ENCODE measurements at regions not wholly inside any gene's neighbourhood (a gene's known extent, or its start where the extent isn't known, plus 50 kb on each side); places are given as distances from the start of the nearest gene placed in this dataset.
A peak's percentile ranks its signal among the peaks of the same experiment; 100 is the strongest.

- DNase-seq (ENCODE audit: low spot score), result no peak
- no peak for ATAC-seq
- intact Hi-C loops (cut with DNase I), result no loop called here
Observed at GRCh38 chr14:86052868-86053267, 522.9 kb downstream of the FLRT2 start.

GRCh38 chr14:86050757-86051156 lies 520.8 kb downstream of the FLRT2 start:
- intact Hi-C loops (cut with DNase I), result no loop called here
- no peak for ATAC-seq
- DNase-seq (ENCODE audit: low spot score), result no peak

- intact Hi-C loops (cut with DNase I), result no loop called here
- no peak for DNase-seq (ENCODE audit: low spot score)
- ATAC-seq, result no peak
Observed at GRCh38 chr14:86050072-86050683, 520.2 kb downstream of the FLRT2 start.

GRCh38 chr14:86039176-86039575 lies 509.2 kb downstream of the FLRT2 start:
- DNase-seq (ENCODE audit: low spot score) (no peak), ATAC-seq (peak; percentile 83)
- intact Hi-C loops (cut with DNase I), result no loop called here

GRCh38 chr14:86038387-86039042 lies 508.6 kb downstream of the FLRT2 start:
- DNase-seq (ENCODE audit: low spot score), result no peak
- intact Hi-C loops (cut with DNase I), result no loop called here
- peak; percentile 78 for ATAC-seq

- ATAC-seq (no peak), DNase-seq (ENCODE audit: low spot score) (no peak)
- intact Hi-C loops (cut with DNase I), result no loop called here
Observed at GRCh38 chr14:86035882-86036281, 505.9 kb downstream of the FLRT2 start.

- ATAC-seq, result no peak
- intact Hi-C loops (cut with DNase I), result no loop called here
- no peak for DNase-seq (ENCODE audit: low spot score)
Observed at GRCh38 chr14:86027990-86028389, 498.0 kb downstream of the FLRT2 start.

GRCh38 chr14:86027144-86027543 lies 497.2 kb downstream of the FLRT2 start:
- DNase-seq (ENCODE audit: low spot score) (no peak), ATAC-seq (no peak)
- intact Hi-C loops (cut with DNase I), result no loop called here

GRCh38 chr14:86022031-86022629 lies 492.2 kb downstream of the FLRT2 start:
- ATAC-seq, result peak; percentile 45
- DNase-seq (ENCODE audit: low spot score), result no peak
- intact Hi-C loops (cut with DNase I), result no loop called here

- ATAC-seq (no peak), DNase-seq (ENCODE audit: low spot score) (no peak)
- intact Hi-C loops (cut with DNase I), result no loop called here
Observed at GRCh38 chr14:86020841-86021240, 490.9 kb downstream of the FLRT2 start.

GRCh38 chr14:86015941-86016340 lies 486.0 kb downstream of the FLRT2 start:
- no peak for DNase-seq (ENCODE audit: low spot score)
- intact Hi-C loops (cut with DNase I), result no loop called here
- ATAC-seq, result no peak

- no peak for DNase-seq (ENCODE audit: low spot score)
- intact Hi-C loops (cut with DNase I), result no loop called here
- ATAC-seq, result no peak
Observed at GRCh38 chr14:86015511-86015910, 485.6 kb downstream of the FLRT2 start.

GRCh38 chr14:86013641-86014040 lies 483.7 kb downstream of the FLRT2 start:
- DNase-seq (ENCODE audit: low spot score) (no peak), ATAC-seq (no peak)
- intact Hi-C loops (cut with DNase I), result no loop called here

- DNase-seq (ENCODE audit: low spot score), result no peak
- intact Hi-C loops (cut with DNase I), result no loop called here
Observed at GRCh38 chr14:86012461-86012860, 482.5 kb downstream of the FLRT2 start.

GRCh38 chr14:86003998-86004397 lies 474.1 kb downstream of the FLRT2 start:
- ATAC-seq (no peak), DNase-seq (ENCODE audit: low spot score) (no peak)
- intact Hi-C loops (cut with DNase I), result no loop called here

More at GRCh38 chr14:86012461-86012860, 482.5 kb downstream of the FLRT2 start:
- no peak for ATAC-seq

GRCh38 chr14:85996551-85996950 lies 466.6 kb downstream of the FLRT2 start:
- ATAC-seq (no peak), DNase-seq (ENCODE audit: low spot score) (no peak)
- intact Hi-C loops (cut with DNase I), result no loop called here

- intact Hi-C loops (cut with DNase I), result no loop called here
- DNase-seq (ENCODE audit: low spot score), result no peak
- ATAC-seq, result no peak
Observed at GRCh38 chr14:85991156-85991555, 461.2 kb downstream of the FLRT2 start.

- intact Hi-C loops (cut with DNase I), result no loop called here
- no peak for ATAC-seq
- no peak for DNase-seq (ENCODE audit: low spot score)
Observed at GRCh38 chr14:85987907-85988306, 458.0 kb downstream of the FLRT2 start.

- DNase-seq (ENCODE audit: low spot score), result no peak
- intact Hi-C loops (cut with DNase I), result no loop called here
- no peak for ATAC-seq
Observed at GRCh38 chr14:85987292-85987691, 457.3 kb downstream of the FLRT2 start.

GRCh38 chr14:85978582-85979250 lies 448.8 kb downstream of the FLRT2 start:
- no peak for ATAC-seq
- intact Hi-C loops (cut with DNase I), result no loop called here
- no peak for DNase-seq (ENCODE audit: low spot score)

Data from sciatic nerve (tissue), 2 donors.